H1 (cell line): ENCODE measurements at regions not wholly inside any gene's neighbourhood (a gene's known extent, or its start where the extent isn't known, plus 50 kb on each side); places are given as distances from the start of the nearest gene placed in this dataset.
"Not testable (repeated sequence)": the region's sequence is repeated elsewhere in the genome, so short reads cannot be mapped to it uniquely, and the experiment has no call there.

Experiments used
- CTCF ChIA-PET: fragments of 300-600 bp; sonication (Branson Sonifier 250); formaldehyde crosslinking; loops from one replicate; lab custom pipeline; 2021; ENCODE audit not compliant: partially characterized antibody; lab: Charles Lee
- POLR2A ChIA-PET: fragments of 300-600 bp; sonication (Branson Sonifier 250); formaldehyde crosslinking; loops from one replicate; lab custom pipeline; 2021; ENCODE audit warnings: inconsistent platforms; ENCODE audit not compliant: partially characterized antibody; lab: Charles Lee
- DNase-seq, 2 experiments: peaks; one replicate each; pipeline versions ENCODE4 v3.0.0 to v3.0.0-alpha.2; 2010 to 2022; ENCODE audit warnings: low spot score in 2 of 2, low read depth in 1 of 2, mixed read lengths in 1 of 2
- FAIRE-seq: peaks from 2 replicates; lab custom pipeline; 2011; peaks lifted over from hg19 to GRCh38; lab: Jason Lieb, UNC
- H2AFZ ChIP-seq: 2 replicates; pipeline ENCODE4 v1.8.1; 2012; ENCODE audit warnings: low read length, inconsistent platforms
- H2AK5ac ChIP-seq: 2 replicates; pipeline ENCODE4 v1.6.1; 2013; ENCODE audit warnings: low read depth, low read length
- H2BK120ac ChIP-seq: replicated peaks from 2 replicates; pipeline ENCODE3; 2013; ENCODE audit warnings: low read depth, low read length, inconsistent platforms
- H2BK12ac ChIP-seq: 2 replicates; pipeline ENCODE4 v1.6.1; 2013; ENCODE audit warnings: low read depth, low read length
- H2BK15ac ChIP-seq: 2 replicates; pipeline ENCODE4 v1.6.1; 2013; ENCODE audit warnings: low read length
- H2BK20ac ChIP-seq: 2 replicates; pipeline ENCODE4 v1.6.1; 2013; ENCODE audit warnings: low read length
- H2BK5ac ChIP-seq: 2 replicates; pipeline ENCODE4 v1.6.1; 2013; ENCODE audit warnings: low read depth, low read length
- H3K14ac ChIP-seq: 2 replicates; pipeline ENCODE4 v1.6.1; 2013; ENCODE audit warnings: inconsistent platforms; ENCODE audit not compliant: insufficient read length
- H3K18ac ChIP-seq: 2 replicates; pipeline ENCODE4 v1.6.1; 2013; ENCODE audit warnings: low read length; ENCODE audit errors: extremely low read depth
- H3K23ac ChIP-seq: 2 replicates; pipeline ENCODE4 v1.6.1; 2013; ENCODE audit warnings: inconsistent platforms; ENCODE audit not compliant: insufficient read length
- H3K23me2 ChIP-seq: 2 replicates; pipeline ENCODE4 v1.6.1; 2013; ENCODE audit warnings: low read depth, low read length
- H3K27ac ChIP-seq: 2 replicates; pipeline ENCODE4 v1.6.1; 2011; ENCODE audit warnings: low read depth, low read length, inconsistent platforms
- H3K27me3 ChIP-seq, 4 experiments: replicated peaks in 1 of 4; 1 replicate in 1 of 4; 2 replicates in 3 of 4; pipeline versions ENCODE4 v1.6.1 to v1.8.1; 2011 to 2013; ENCODE audit warnings: low read length in 3 of 4, mild to moderate bottlenecking in 3 of 4, inconsistent platforms in 2 of 4, mixed read lengths in 2 of 4, moderate library complexity in 1 of 4; ENCODE audit not compliant: control insufficient read depth in 3 of 4, insufficient read depth in 3 of 4; ENCODE audit errors: extremely low read depth in 1 of 4
- H3K36me3 ChIP-seq, 4 experiments: 2 replicates each; pipeline versions ENCODE4 v1.6.1 to v1.8.1; 2011 to 2013; ENCODE audit warnings: mild to moderate bottlenecking in 4 of 4, low read length in 3 of 4, moderate library complexity in 2 of 4, control low read depth in 1 of 4, inconsistent platforms in 1 of 4; ENCODE audit not compliant: insufficient read depth in 4 of 4, control insufficient read depth in 2 of 4
- H3K4ac ChIP-seq: replicated peaks from 2 replicates; pipeline ENCODE3; 2013; ENCODE audit warnings: low read length, low read depth, mixed read lengths, inconsistent platforms; ENCODE audit not compliant: insufficient read length
- H3K4me1 ChIP-seq, 4 experiments: replicated peaks in 1 of 4; 1 replicate in 1 of 4; 2 replicates in 3 of 4; pipeline versions ENCODE4 v1.6.1 to v1.8.1; 2011 to 2013; ENCODE audit warnings: low read length in 3 of 4, inconsistent platforms in 2 of 4, mixed read lengths in 1 of 4; ENCODE audit not compliant: insufficient read depth in 4 of 4, control insufficient read depth in 3 of 4
- H3K4me2 ChIP-seq, 2 experiments: 2 replicates each; pipeline versions ENCODE4 v1.6.1 to v1.8.1; 2011 to 2013; ENCODE audit warnings: low read depth in 2 of 2, low read length in 2 of 2, control low read depth in 1 of 2, inconsistent platforms in 1 of 2, mild to moderate bottlenecking in 1 of 2; ENCODE audit not compliant: insufficient read depth in 1 of 2
- H3K4me3 ChIP-seq, 4 experiments: fragments of 200-600, 300-600 bp in 1 of 4; sonication (generic), shearing (Covaris generic), sonication (Bioruptor Twin) in 1 of 4; 2 replicates each; pipeline versions ENCODE4 v1.5.1 to v1.8.1; 2011 to 2016; ENCODE audit warnings: low read length in 4 of 4, low read depth in 3 of 4, control low read depth in 2 of 4, inconsistent platforms in 2 of 4, mild to moderate bottlenecking in 2 of 4, mixed read lengths in 1 of 4, moderate library complexity in 1 of 4; ENCODE audit not compliant: insufficient read depth in 2 of 4; ENCODE audit errors: extremely low read depth in 1 of 4
- H3K56ac ChIP-seq: replicated peaks from 2 replicates; pipeline ENCODE3; 2013; ENCODE audit warnings: low read depth, mild to moderate bottlenecking, mixed read lengths, low read length, inconsistent platforms; ENCODE audit not compliant: insufficient read length
- H3K79me1 ChIP-seq: 2 replicates; pipeline ENCODE4 v1.6.1; 2013; ENCODE audit warnings: low read depth, low read length, control low read depth
- H3K79me2 ChIP-seq, 2 experiments: 2 replicates each; pipeline versions ENCODE4 v1.6.1 to v1.8.1; 2012 to 2013; ENCODE audit warnings: low read length in 2 of 2, mild to moderate bottlenecking in 2 of 2, inconsistent platforms in 1 of 2; ENCODE audit not compliant: insufficient read depth in 2 of 2, control insufficient read depth in 1 of 2
- H3K9ac ChIP-seq, 4 experiments: replicated peaks in 1 of 4; 1 replicate in 1 of 4; 2 replicates in 3 of 4; pipeline versions ENCODE4 v1.6.1 to v1.8.1; 2011 to 2013; ENCODE audit warnings: low read depth in 3 of 4, low read length in 3 of 4, control low read depth in 2 of 4, mild to moderate bottlenecking in 2 of 4, moderate library complexity in 2 of 4, inconsistent platforms in 1 of 4; ENCODE audit errors: extremely low read depth in 1 of 4
- H3K9me3 ChIP-seq, 2 experiments: 2 replicates each; pipeline versions ENCODE4 v1.6.1 to v1.8.1; 2012 to 2013; ENCODE audit warnings: mild to moderate bottlenecking in 2 of 2, moderate library complexity in 2 of 2, control low read depth in 1 of 2, inconsistent platforms in 1 of 2, low read depth in 1 of 2, low read length in 1 of 2, mixed read lengths in 1 of 2; ENCODE audit not compliant: insufficient read depth in 2 of 2
- H4K20me1 ChIP-seq, 2 experiments: replicated peaks in 1 of 2; 2 replicates each; pipeline versions ENCODE3 to v1.8.1; 2011 to 2013; ENCODE audit warnings: inconsistent platforms in 2 of 2, low read length in 2 of 2, mild to moderate bottlenecking in 1 of 2; ENCODE audit not compliant: insufficient read depth in 2 of 2, control insufficient read depth in 1 of 2
- H4K5ac ChIP-seq: 2 replicates; pipeline ENCODE4 v1.6.1; 2013; ENCODE audit warnings: low read length, low read depth, mixed read lengths, inconsistent platforms; ENCODE audit not compliant: insufficient read length
- H4K8ac ChIP-seq: 2 replicates; pipeline ENCODE4 v1.8.0; 2013; ENCODE audit warnings: mild to moderate bottlenecking, moderate library complexity, low read length, inconsistent platforms; ENCODE audit not compliant: insufficient read depth; ENCODE audit errors: extremely low read depth
- H4K91ac ChIP-seq: replicated peaks from 2 replicates; pipeline ENCODE3; 2013; ENCODE audit warnings: low read length, mixed read lengths, inconsistent platforms; ENCODE audit not compliant: insufficient read length
- WGBS, 2 experiments: shearing (Covaris generic) in 1 of 2; methylation state at CpG; one replicate each; pipeline versions ENCODE4 v1.1.6 to v1.1.7; 2013 to 2015; ENCODE audit warnings: low lambda C conversion rate in 2 of 2, mixed read lengths in 2 of 2, inconsistent platforms in 1 of 2, low coverage in 1 of 2, missing lambda C conversion rate in 1 of 2; ENCODE audit not compliant: insufficient replicate concordance in 2 of 2, insufficient coverage in 1 of 2, insufficient read length in 1 of 2; ENCODE audit errors: extremely low coverage in 1 of 2, missing lambda C conversion rate in 1 of 2; 5-methylcytosine and 5-hydroxymethylcytosine counted together

GRCh38 chr4:128644693-128645654, 164.5 kb upstream of the JADE1 start:
- H2BK120ac ChIP-seq, H4K5ac ChIP-seq, H2BK15ac ChIP-seq, H2BK12ac ChIP-seq, H2AFZ ChIP-seq, H3K4ac ChIP-seq, H3K23me2 ChIP-seq, H3K56ac ChIP-seq, H2BK20ac ChIP-seq, H3K4me2 ChIP-seq, H4K20me1 ChIP-seq, H3K27ac ChIP-seq, H3K23ac ChIP-seq, H3K4me3 ChIP-seq, POLR2A ChIA-PET, H3K79me1 ChIP-seq, H3K27me3 ChIP-seq, H3K14ac ChIP-seq, H3K36me3 ChIP-seq, H3K18ac ChIP-seq, H4K91ac ChIP-seq, H3K4me1 ChIP-seq, H3K79me2 ChIP-seq, H4K8ac ChIP-seq, FAIRE-seq, H3K9ac ChIP-seq: not testable (repeated sequence)
- 0 out of 2 replicates have a peak overlapping the region, but pooled peaks have one; percentile 44 for H2BK5ac ChIP-seq
- H2AK5ac ChIP-seq, result 0 out of 2 replicates have a peak overlapping the region, but pooled peaks have one; percentile 53
- peaks cover 0 to 11% of the 10 kb centered on the region in 2 experiments; a peak in 2 of 4 replicates for H3K9me3 ChIP-seq
- peak in 1 of 2 experiments; percentile 33 for DNase-seq
- 85% methylated on average over 18 of the region's 18 CpGs; no CpG with 5 or more reads in 1 of the 2 experiments for WGBS, 2 experiments
- CTCF ChIA-PET, result interaction anchor here (0.6 kb wide), 1 partner anchor 54 kb away, joined by 3 read pairs; no protein-coding TSS in a partner anchor
